Erythroblast (primary cell): ENCODE measurements at regions not wholly inside any gene's neighbourhood (a gene's known extent, or its start where the extent isn't known, plus 50 kb on each side); places are given as distances from the start of the nearest gene placed in this dataset.

Experiments used
- DNase-seq, 2 experiments: peaks; one replicate each; lab custom pipeline; 2025; lab: John Stamatoyannopoulos, UW
- GATA1 ChIP-seq: IDR thresholded peaks from 2 replicates; pipeline ENCODE4 v1.6.1; 2011; ENCODE audit warnings: low read depth, mild to moderate bottlenecking, control low read depth, low read length, moderate library complexity
- POLR2A ChIP-seq: IDR thresholded peaks from 2 replicates; pipeline ENCODE4 v1.6.1; 2011; ENCODE audit warnings: mild to moderate bottlenecking, low read length

GRCh38 chr1:193631306-193631705, 444.9 kb upstream of the B3GALT2 start:
- no peak for DNase-seq
- TF ChIP-seq POLR2A (no peak), GATA1 (no peak)

GRCh38 chr1:193629875-193630274, 443.5 kb upstream of the B3GALT2 start:
- no peak for TF ChIP-seq POLR2A
- no peak for TF ChIP-seq GATA1
- no peak for DNase-seq

GRCh38 chr1:193626695-193627094, 440.3 kb upstream of the B3GALT2 start:
- no peak for DNase-seq
- TF ChIP-seq GATA1, result no peak
- no peak for TF ChIP-seq POLR2A

- DNase-seq, result no peak
- TF ChIP-seq GATA1 (no peak), POLR2A (no peak)
These were observed 438.8 kb upstream of the B3GALT2 start for GRCh38 chr1:193625255-193625654.

- DNase-seq, result no peak
- TF ChIP-seq POLR2A, result no peak
- TF ChIP-seq GATA1, result no peak
These were observed 433.5 kb upstream of the B3GALT2 start for GRCh38 chr1:193619911-193620310.

GRCh38 chr1:193614817-193615216, 428.4 kb upstream of the B3GALT2 start:
- TF ChIP-seq GATA1 (no peak), POLR2A (no peak)
- DNase-seq, result peak in 1 of 2 experiments; percentile 43

- TF ChIP-seq POLR2A, result no peak
- no peak for TF ChIP-seq GATA1
These were observed 427.9 kb upstream of the B3GALT2 start for GRCh38 chr1:193614275-193614674.

GRCh38 chr1:193613041-193613440, 426.6 kb upstream of the B3GALT2 start:
- TF ChIP-seq GATA1, result no peak
- TF ChIP-seq POLR2A, result no peak
- DNase-seq, result no peak

More at GRCh38 chr1:193614275-193614674, 427.9 kb upstream of the B3GALT2 start:
- DNase-seq, result no peak

- no peak for DNase-seq
- TF ChIP-seq GATA1 (no peak), POLR2A (no peak)
These were observed 423.2 kb upstream of the B3GALT2 start for GRCh38 chr1:193609592-193609991.

- TF ChIP-seq POLR2A (no peak), GATA1 (no peak)
- DNase-seq, result no peak
These were observed 421.4 kb upstream of the B3GALT2 start for GRCh38 chr1:193607787-193608186.

GRCh38 chr1:193606035-193606434, 419.6 kb upstream of the B3GALT2 start:
- TF ChIP-seq GATA1 (no peak), POLR2A (no peak)
- no peak for DNase-seq

GRCh38 chr1:193602705-193603104, 416.3 kb upstream of the B3GALT2 start:
- TF ChIP-seq GATA1 (no peak), POLR2A (no peak)
- DNase-seq, result no peak

- TF ChIP-seq POLR2A (no peak), GATA1 (no peak)
- DNase-seq, result no peak
These were observed 406.9 kb upstream of the B3GALT2 start for GRCh38 chr1:193593147-193593885.

GRCh38 chr1:193592317-193592716, 405.9 kb upstream of the B3GALT2 start:
- no peak for TF ChIP-seq POLR2A
- TF ChIP-seq GATA1, result no peak
- no peak for DNase-seq

- TF ChIP-seq GATA1 (no peak), POLR2A (no peak)
- DNase-seq, result no peak
These were observed 403.7 kb upstream of the B3GALT2 start for GRCh38 chr1:193590102-193590501.

GRCh38 chr1:193589597-193590040, 403.2 kb upstream of the B3GALT2 start:
- TF ChIP-seq GATA1 (no peak), POLR2A (no peak)
- DNase-seq, result no peak
